Chondrocyte (in vitro differentiated cells): ENCODE measurements at regions not wholly inside any gene's neighbourhood (a gene's known extent, or its start where the extent isn't known, plus 50 kb on each side); places are given as distances from the start of the nearest gene placed in this dataset.

ENCODE experiments used
- DNase-seq: peaks from one replicate; pipeline ENCODE4 v3.0.0; 2021; ENCODE audit warnings: mixed read lengths, low spot score
- H3K27ac Mint-ChIP-seq: one replicate; pipeline ENCODE4 v1.8.0; 2021; ENCODE audit warnings: mild to moderate bottlenecking, moderate library complexity, mixed read lengths; ENCODE audit not compliant: unreplicated experiment
- H3K27me3 Mint-ChIP-seq: 2 replicates; pipeline ENCODE4 v1.8.0; 2021; ENCODE audit warnings: low read depth, mixed read lengths
- H3K36me3 Mint-ChIP-seq: 2 replicates; pipeline ENCODE4 v1.8.0; 2021; ENCODE audit warnings: low read depth, mixed read lengths
- H3K4me1 Mint-ChIP-seq: 2 replicates; pipeline ENCODE4 v1.8.0; 2021; ENCODE audit warnings: low read depth, mild to moderate bottlenecking, mixed read lengths
- H3K4me3 Mint-ChIP-seq: one replicate; pipeline ENCODE4 v1.8.0; 2021; ENCODE audit warnings: mild to moderate bottlenecking, moderate library complexity, mixed read lengths; ENCODE audit not compliant: unreplicated experiment
- H3K9me3 Mint-ChIP-seq: 2 replicates; pipeline ENCODE4 v1.8.0; 2021; ENCODE audit warnings: low read depth, mixed read lengths
- TF ChIP-seq, protein P1 (sequence below): fragments of 200-600 bp; sonication (generic); IDR thresholded peaks from 2 replicates; pipeline ENCODE4 v1.5.0; 2021; ENCODE audit warnings: antibody characterized with exemption, mild to moderate bottlenecking, moderate library complexity

DNA sequence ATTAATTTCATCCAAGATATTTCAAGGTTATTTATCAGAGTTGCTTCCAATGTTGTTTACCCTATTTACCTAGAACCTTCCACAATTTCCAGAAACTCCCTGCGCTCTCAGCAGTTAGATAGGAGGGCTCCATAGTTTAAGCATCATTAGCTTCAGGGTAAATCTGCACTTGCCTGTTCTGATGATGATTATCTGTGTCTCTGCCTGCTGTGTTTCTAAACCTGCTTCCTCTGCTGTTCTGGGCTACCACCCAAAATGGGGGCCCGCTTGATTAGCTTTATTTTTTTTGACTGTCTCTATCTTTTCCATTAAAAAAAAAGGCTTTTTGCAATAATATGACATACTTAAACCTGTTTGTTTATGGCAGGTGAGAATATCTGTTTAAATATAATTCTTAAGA, 472.4 kb downstream of the DIPK2A start:
- no peaks in the 10 kb centered on the region for H3K9me3 Mint-ChIP-seq
- H3K27me3 Mint-ChIP-seq: no peaks in the 10 kb centered on the region
- H3K36me3 Mint-ChIP-seq: no peaks in the 10 kb centered on the region
- H3K4me1 Mint-ChIP-seq: no peaks in the 10 kb centered on the region
- no peak overlapping the region for H3K4me3 Mint-ChIP-seq
- H3K27ac Mint-ChIP-seq: no peak overlapping the region
- TF ChIP-seq, protein P1, sequence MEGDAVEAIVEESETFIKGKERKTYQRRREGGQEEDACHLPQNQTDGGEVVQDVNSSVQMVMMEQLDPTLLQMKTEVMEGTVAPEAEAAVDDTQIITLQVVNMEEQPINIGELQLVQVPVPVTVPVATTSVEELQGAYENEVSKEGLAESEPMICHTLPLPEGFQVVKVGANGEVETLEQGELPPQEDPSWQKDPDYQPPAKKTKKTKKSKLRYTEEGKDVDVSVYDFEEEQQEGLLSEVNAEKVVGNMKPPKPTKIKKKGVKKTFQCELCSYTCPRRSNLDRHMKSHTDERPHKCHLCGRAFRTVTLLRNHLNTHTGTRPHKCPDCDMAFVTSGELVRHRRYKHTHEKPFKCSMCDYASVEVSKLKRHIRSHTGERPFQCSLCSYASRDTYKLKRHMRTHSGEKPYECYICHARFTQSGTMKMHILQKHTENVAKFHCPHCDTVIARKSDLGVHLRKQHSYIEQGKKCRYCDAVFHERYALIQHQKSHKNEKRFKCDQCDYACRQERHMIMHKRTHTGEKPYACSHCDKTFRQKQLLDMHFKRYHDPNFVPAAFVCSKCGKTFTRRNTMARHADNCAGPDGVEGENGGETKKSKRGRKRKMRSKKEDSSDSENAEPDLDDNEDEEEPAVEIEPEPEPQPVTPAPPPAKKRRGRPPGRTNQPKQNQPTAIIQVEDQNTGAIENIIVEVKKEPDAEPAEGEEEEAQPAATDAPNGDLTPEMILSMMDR: no peak
- no peak for DNase-seq

DNA sequence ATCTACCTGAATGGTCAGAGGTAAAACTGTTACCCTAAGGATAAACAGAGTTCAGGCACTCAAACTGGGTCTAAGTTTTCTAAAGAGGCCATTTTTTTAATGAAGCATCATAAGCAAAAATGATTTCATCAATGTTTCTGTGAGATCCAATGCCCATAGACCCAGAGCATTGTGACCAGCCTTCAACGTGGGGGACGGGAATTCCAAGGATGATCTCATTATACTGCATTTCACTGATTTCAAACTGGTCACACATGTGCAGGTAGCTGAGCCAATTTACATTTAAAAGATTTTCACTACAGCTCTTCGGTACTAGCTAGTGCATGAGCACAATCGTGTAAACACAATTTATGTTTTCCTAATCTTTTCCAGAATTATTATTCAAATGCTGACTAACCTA, 472.9 kb downstream of the DIPK2A start:
- Mint-ChIP-seq H3K27ac (no peak overlapping the region), H3K27me3 (no peaks in the 10 kb centered on the region), H3K36me3 (no peaks in the 10 kb centered on the region), H3K4me3 (no peak overlapping the region), H3K9me3 (no peaks in the 10 kb centered on the region), H3K4me1 (no peaks in the 10 kb centered on the region)
- DNase-seq: no peak
- TF ChIP-seq, protein P1: no peak

DNA sequence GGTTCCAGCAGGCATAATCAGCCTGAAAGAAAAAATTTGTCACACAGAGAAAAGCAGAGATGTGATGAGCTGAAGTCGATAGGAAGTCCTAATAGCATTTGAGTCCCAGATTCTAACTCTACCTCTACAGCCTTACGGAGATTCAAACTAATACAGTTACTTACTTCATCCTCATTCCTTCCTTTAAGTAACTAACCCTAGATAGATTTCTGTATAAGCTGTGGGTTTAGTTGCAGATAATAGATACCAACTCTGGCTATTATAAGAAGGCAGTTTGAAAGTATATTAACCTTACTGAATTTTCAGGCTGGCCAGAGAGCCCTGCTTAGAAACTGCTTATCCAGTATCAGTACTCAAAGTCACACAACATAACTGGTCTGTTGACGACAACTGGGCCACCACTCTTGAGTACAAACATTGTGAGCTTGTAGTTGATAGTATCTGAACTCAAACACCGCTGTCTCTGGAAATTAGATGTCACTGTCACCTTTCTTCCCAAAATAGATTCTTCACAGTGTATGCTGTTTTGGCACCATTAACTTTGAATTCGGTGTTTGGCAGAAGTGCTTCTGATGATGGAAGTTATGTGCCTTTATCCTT, 484.3 kb downstream of the DIPK2A start:
- Mint-ChIP-seq H3K9me3 (no peaks in the 10 kb centered on the region), H3K27ac (no peak overlapping the region), H3K36me3 (no peaks in the 10 kb centered on the region), H3K27me3 (no peaks in the 10 kb centered on the region), H3K4me3 (no peak overlapping the region), H3K4me1 (no peaks in the 10 kb centered on the region)
- no peak for DNase-seq
- TF ChIP-seq, protein P1: no peak

DNA sequence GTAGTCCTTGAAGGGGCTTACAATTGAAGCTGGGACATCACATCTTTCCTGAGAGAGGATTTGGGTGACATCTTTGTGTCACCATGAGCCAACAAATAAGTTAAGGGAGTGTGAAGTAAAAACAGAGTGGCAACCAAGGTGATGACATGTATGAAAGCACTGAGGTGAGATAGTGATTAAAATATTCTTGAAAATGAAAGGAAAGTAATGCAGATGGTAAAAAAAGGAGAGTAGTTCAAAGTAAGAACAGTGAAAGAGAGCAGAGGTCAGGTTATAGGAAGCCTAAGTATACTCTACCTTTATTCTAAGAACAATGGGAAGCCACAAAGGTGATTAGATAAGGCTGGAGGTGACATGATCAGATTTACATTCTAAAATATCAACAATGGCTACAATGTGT, 486.1 kb downstream of the DIPK2A start:
- Mint-ChIP-seq H3K9me3 (no peaks in the 10 kb centered on the region), H3K36me3 (no peaks in the 10 kb centered on the region), H3K4me1 (no peaks in the 10 kb centered on the region), H3K27ac (no peak overlapping the region), H3K27me3 (no peaks in the 10 kb centered on the region), H3K4me3 (no peak overlapping the region)
- no peak for DNase-seq
- TF ChIP-seq, protein P1: no peak

DNA sequence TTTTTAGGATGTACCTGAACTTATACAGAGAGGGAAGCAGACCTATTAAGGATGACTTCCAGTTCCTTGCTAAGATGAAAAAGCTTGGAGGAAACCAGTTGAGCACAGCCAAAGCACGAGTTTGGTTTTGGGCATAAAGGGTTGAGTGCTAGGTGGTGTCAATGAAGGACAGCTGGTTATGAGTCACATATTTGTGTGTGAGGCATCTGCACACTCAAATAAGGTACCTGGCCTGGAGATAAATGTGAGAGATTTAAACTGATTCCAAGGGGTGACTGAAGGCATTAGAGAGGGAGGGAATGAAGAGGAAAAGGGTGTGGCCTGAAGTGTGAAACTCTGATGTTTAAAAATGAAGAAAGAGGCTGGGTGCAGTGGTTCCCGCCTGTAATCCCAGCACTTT, 486.7 kb downstream of the DIPK2A start:
- no peak for DNase-seq
- H3K4me1 Mint-ChIP-seq: no peaks in the 10 kb centered on the region
- no peaks in the 10 kb centered on the region for H3K9me3 Mint-ChIP-seq
- no peak overlapping the region for H3K27ac Mint-ChIP-seq
- no peak overlapping the region for H3K4me3 Mint-ChIP-seq
- no peaks in the 10 kb centered on the region for H3K36me3 Mint-ChIP-seq
- TF ChIP-seq, protein P1: no peak
- H3K27me3 Mint-ChIP-seq: no peaks in the 10 kb centered on the region
